GM12878 (cell line): ENCODE measurements at regions not wholly inside any gene's neighbourhood (a gene's known extent, or its start where the extent isn't known, plus 50 kb on each side); places are given as distances from the start of the nearest gene placed in this dataset.

Experiments used
- POLR2AphosphoS2 ChIP-seq: IDR thresholded peaks from 2 replicates; pipeline ENCODE4 v1.6.1; 2011; ENCODE audit warnings: low read depth, mild to moderate bottlenecking, low read length, improper control_type of control experiment, moderate library complexity
- RUNX3 ChIP-seq: IDR thresholded peaks from 2 replicates; pipeline ENCODE4 v1.6.1; 2012; ENCODE audit warnings: low read length, inconsistent platforms
- SIN3A ChIP-seq: IDR thresholded peaks from 2 replicates; pipeline ENCODE4 v1.6.1; 2012; ENCODE audit warnings: low read depth, low read length, improper control_type of control experiment
- ZNF622 ChIP-seq: fragments of 450-650 bp; IDR thresholded peaks from 2 replicates; pipeline ENCODE4 v1.6.1; 2017; ENCODE audit warnings: mild to moderate bottlenecking, inconsistent platforms
- ZZZ3 ChIP-seq: IDR thresholded peaks from 2 replicates; pipeline ENCODE4 v1.6.1; 2011; ENCODE audit warnings: low read depth; ENCODE audit not compliant: control insufficient read depth, insufficient read length
- TF ChIP-seq, protein P1 (sequence below): IDR thresholded peaks from 2 replicates; pipeline ENCODE4 v1.6.1; 2012; ENCODE audit warnings: improper control_type of control experiment, low read depth, low read length; ENCODE audit not compliant: insufficient replicate concordance
- TF ChIP-seq, protein P2 (sequence below): IDR thresholded peaks from 2 replicates; pipeline ENCODE4 v1.6.1; 2012; ENCODE audit warnings: low read depth, low read length, improper control_type of control experiment
- TF ChIP-seq, protein P3 (sequence below): IDR thresholded peaks from 2 replicates; pipeline ENCODE4 v1.6.1; 2012; ENCODE audit warnings: low read depth, low read length, improper control_type of control experiment

DNA sequence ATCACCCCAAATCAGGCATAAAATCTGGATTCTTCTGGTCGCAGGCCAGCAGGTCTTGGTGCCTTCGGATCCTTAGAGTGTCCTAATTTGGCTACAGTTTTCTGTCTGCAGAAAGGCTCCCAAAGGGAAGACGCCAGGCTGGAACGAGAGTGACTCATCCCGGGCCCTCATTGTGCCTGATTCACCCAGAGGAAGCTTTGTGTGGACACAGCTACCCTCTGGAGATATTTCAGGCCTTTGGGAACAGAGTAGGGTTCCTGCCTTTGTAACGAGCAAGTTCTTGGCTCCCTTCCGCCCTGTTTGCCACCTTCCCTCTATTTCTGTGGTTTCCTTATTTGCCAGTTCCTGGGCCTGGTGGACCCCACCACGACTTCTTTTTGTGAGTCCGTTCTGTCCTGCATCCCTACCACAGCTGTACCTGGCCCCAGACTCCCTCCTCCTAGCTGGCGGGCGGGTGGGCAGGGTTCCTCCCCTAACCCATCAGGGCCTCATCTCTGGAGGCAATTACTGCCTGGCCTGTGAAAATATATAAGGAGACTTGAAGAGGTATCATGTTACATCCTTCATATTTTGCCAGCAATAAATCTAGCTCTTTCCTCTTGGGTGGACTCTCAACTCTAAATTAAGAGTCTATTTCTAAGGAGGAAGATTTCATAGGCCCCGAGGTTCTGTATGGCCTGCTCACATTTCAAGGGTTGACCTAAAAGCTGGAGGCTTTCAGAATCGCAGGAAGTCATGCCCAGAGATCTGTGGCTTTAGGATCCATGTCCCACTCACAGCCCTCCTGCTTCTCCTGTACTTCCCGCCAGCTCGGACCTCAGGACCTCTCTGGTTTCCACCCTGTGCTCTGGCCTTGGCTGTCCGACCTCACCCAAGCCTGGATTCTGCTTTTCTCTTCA lies 219.2 kb upstream of the ZNF32 start (continued):
- TF ChIP-seq, protein P1, sequence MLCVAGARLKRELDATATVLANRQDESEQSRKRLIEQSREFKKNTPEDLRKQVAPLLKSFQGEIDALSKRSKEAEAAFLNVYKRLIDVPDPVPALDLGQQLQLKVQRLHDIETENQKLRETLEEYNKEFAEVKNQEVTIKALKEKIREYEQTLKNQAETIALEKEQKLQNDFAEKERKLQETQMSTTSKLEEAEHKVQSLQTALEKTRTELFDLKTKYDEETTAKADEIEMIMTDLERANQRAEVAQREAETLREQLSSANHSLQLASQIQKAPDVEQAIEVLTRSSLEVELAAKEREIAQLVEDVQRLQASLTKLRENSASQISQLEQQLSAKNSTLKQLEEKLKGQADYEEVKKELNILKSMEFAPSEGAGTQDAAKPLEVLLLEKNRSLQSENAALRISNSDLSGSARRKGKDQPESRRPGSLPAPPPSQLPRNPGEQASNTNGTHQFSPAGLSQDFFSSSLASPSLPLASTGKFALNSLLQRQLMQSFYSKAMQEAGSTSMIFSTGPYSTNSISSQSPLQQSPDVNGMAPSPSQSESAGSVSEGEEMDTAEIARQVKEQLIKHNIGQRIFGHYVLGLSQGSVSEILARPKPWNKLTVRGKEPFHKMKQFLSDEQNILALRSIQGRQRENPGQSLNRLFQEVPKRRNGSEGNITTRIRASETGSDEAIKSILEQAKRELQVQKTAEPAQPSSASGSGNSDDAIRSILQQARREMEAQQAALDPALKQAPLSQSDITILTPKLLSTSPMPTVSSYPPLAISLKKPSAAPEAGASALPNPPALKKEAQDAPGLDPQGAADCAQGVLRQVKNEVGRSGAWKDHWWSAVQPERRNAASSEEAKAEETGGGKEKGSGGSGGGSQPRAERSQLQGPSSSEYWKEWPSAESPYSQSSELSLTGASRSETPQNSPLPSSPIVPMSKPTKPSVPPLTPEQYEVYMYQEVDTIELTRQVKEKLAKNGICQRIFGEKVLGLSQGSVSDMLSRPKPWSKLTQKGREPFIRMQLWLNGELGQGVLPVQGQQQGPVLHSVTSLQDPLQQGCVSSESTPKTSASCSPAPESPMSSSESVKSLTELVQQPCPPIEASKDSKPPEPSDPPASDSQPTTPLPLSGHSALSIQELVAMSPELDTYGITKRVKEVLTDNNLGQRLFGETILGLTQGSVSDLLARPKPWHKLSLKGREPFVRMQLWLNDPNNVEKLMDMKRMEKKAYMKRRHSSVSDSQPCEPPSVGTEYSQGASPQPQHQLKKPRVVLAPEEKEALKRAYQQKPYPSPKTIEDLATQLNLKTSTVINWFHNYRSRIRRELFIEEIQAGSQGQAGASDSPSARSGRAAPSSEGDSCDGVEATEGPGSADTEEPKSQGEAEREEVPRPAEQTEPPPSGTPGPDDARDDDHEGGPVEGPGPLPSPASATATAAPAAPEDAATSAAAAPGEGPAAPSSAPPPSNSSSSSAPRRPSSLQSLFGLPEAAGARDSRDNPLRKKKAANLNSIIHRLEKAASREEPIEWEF = no peak
- no peak for TF ChIP-seq RUNX3
- TF ChIP-seq, protein P2, sequence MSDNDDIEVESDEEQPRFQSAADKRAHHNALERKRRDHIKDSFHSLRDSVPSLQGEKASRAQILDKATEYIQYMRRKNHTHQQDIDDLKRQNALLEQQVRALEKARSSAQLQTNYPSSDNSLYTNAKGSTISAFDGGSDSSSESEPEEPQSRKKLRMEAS = no peak
- TF ChIP-seq POLR2AphosphoS2 = no peak
- TF ChIP-seq ZZZ3 = no peak
- TF ChIP-seq SIN3A = no peak
- TF ChIP-seq, protein P3, sequence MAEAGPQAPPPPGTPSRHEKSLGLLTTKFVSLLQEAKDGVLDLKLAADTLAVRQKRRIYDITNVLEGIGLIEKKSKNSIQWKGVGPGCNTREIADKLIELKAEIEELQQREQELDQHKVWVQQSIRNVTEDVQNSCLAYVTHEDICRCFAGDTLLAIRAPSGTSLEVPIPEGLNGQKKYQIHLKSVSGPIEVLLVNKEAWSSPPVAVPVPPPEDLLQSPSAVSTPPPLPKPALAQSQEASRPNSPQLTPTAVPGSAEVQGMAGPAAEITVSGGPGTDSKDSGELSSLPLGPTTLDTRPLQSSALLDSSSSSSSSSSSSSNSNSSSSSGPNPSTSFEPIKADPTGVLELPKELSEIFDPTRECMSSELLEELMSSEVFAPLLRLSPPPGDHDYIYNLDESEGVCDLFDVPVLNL = no peak
- TF ChIP-seq ZNF622 = no peak
